Dedifferentiated amniotic fluid mesenchymal stem cell (primary cell): ENCODE measurements at regions not wholly inside any gene's neighbourhood (a gene's known extent, or its start where the extent isn't known, plus 50 kb on each side); places are given as distances from the start of the nearest gene placed in this dataset.

Experiments used
- DNase-seq: peaks from one replicate; pipeline ENCODE4 v3.0.0-alpha.2; 2016; ENCODE audit errors: extremely low spot score

GRCh38 chr3:43783987-43784639 lies 93.4 kb downstream of the ABHD5 start:
- no peak for DNase-seq

- DNase-seq = no peak
Measured at GRCh38 chr3:43784640-43785011, 93.9 kb downstream of the ABHD5 start.

- DNase-seq = no peak
Measured at GRCh38 chr3:43785551-43785950, 94.8 kb downstream of the ABHD5 start.

GRCh38 chr3:43786102-43786501 lies 95.4 kb downstream of the ABHD5 start:
- no peak for DNase-seq

- DNase-seq = no peak
Measured at GRCh38 chr3:43786526-43787305, 96.0 kb downstream of the ABHD5 start.

- no peak for DNase-seq
Measured at GRCh38 chr3:43787330-43787729, 96.6 kb downstream of the ABHD5 start.

- no peak for DNase-seq
Measured at GRCh38 chr3:43789028-43789427, 98.3 kb downstream of the ABHD5 start.

- no peak for DNase-seq
Measured at GRCh38 chr3:43790060-43790459, 99.3 kb downstream of the ABHD5 start.

- DNase-seq = no peak
Measured at GRCh38 chr3:43790476-43790875, 99.7 kb downstream of the ABHD5 start.

- DNase-seq = no peak
Measured at GRCh38 chr3:43791246-43791645, 100.5 kb downstream of the ABHD5 start.

GRCh38 chr3:43792904-43793303 lies 102.2 kb downstream of the ABHD5 start:
- DNase-seq = no peak

GRCh38 chr3:43793648-43794372 lies 103.1 kb downstream of the ABHD5 start:
- DNase-seq = no peak

- peak; percentile 69 for DNase-seq
Measured at GRCh38 chr3:43794776-43795175, 104.0 kb downstream of the ABHD5 start.

GRCh38 chr3:43795491-43795890 lies 104.8 kb downstream of the ABHD5 start:
- DNase-seq = no peak

- no peak for DNase-seq
Measured at GRCh38 chr3:43796041-43796596, 105.4 kb downstream of the ABHD5 start.

GRCh38 chr3:43797794-43798193 lies 107.1 kb downstream of the ABHD5 start:
- DNase-seq = no peak

GRCh38 chr3:43810797-43811196 lies 120.1 kb downstream of the ABHD5 start:
- DNase-seq = no peak

- DNase-seq = no peak
Measured at GRCh38 chr3:43814461-43814860, 123.7 kb downstream of the ABHD5 start.

GRCh38 chr3:43816372-43816771 lies 125.6 kb downstream of the ABHD5 start:
- no peak for DNase-seq

- DNase-seq = no peak
Measured at GRCh38 chr3:43817064-43817463, 126.3 kb downstream of the ABHD5 start.

GRCh38 chr3:43817825-43818224 lies 127.1 kb downstream of the ABHD5 start:
- DNase-seq = no peak

GRCh38 chr3:43818229-43818628 lies 127.5 kb downstream of the ABHD5 start:
- DNase-seq = no peak
